A549 (cell line): ENCODE measurements at regions not wholly inside any gene's neighbourhood (a gene's known extent, or its start where the extent isn't known, plus 50 kb on each side); places are given as distances from the start of the nearest gene placed in this dataset.

ENCODE experiments used
- ATAC-seq, 2 experiments: fragments of 200-7000 bp in 1 of 2; fragments of >200 bp in 1 of 2; cut with Nextera tagmentation in 1 of 2; cut with Tn5 transposase in 1 of 2; 3 replicates each; pipeline versions ENCODE4 v1.8.0 to v1.9.1; 2018 to 2020; ENCODE audit warnings: mild to moderate bottlenecking in 1 of 2, moderate library complexity in 1 of 2
- CTCF ChIA-PET: fragments of 300-600 bp; sonication (Branson Sonifier 250); formaldehyde crosslinking; extraction: SDS; loops from one replicate; lab custom pipeline; 2021; ENCODE audit warnings: antibody characterized with exemption, inconsistent platforms; lab: Yijun Ruan, JAX
- POLR2A ChIA-PET: fragments of 350-600 bp; formaldehyde crosslinking; extraction: SDS; loops from one replicate; lab custom pipeline; 2021; ENCODE audit warnings: antibody characterized with exemption, inconsistent platforms; lab: Yijun Ruan, JAX
- DNase-seq, 2 experiments: peaks; one replicate each; pipeline versions ENCODE4 v3.0.0 to v3.0.0-alpha.2; 2011 to 2016; ENCODE audit warnings: low read depth in 1 of 2, low spot score in 1 of 2
- FAIRE-seq: peaks from 2 replicates; lab custom pipeline; 2011; peaks lifted over from hg19 to GRCh38; lab: Jason Lieb, UNC
- H3K27ac ChIP-seq, 2 experiments: fragments of >200 bp; sonication (Bioruptor Twin); formaldehyde crosslinking; 3 replicates each; pipeline ENCODE4 v1.5.1; 2016 to 2017
- H3K4me1 ChIP-seq: fragments of >200 bp; sonication (Bioruptor Twin); formaldehyde crosslinking; 3 replicates; pipeline ENCODE4 v1.6.1; 2016
- H3K4me2 ChIP-seq: fragments of >200 bp; sonication (Bioruptor Twin); formaldehyde crosslinking; 3 replicates; pipeline ENCODE4 v1.6.1; 2016
- H3K4me3 ChIP-seq: fragments of >200 bp; sonication (Bioruptor Twin); formaldehyde crosslinking; 3 replicates; pipeline ENCODE4 v1.5.1; 2016
- H3K9me3 ChIP-seq: fragments of >200 bp; sonication (Bioruptor Twin); formaldehyde crosslinking; 3 replicates; pipeline ENCODE4 v1.6.1; 2016
- CEBPB ChIP-seq, 2 experiments: fragments of >200 bp in 1 of 2; sonication (Bioruptor Twin) in 1 of 2; formaldehyde crosslinking in 1 of 2; IDR thresholded peaks; 2 replicates each; pipeline ENCODE4 v1.6.1; 2012 to 2016
- CHD2 ChIP-seq: fragments of 150-350 bp; IDR thresholded peaks from 2 replicates; pipeline ENCODE4 v1.6.1; 2014; ENCODE audit warnings: low read length; ENCODE audit not compliant: partially characterized antibody
- FOSB ChIP-seq: fragments of 250-450 bp; sonication (Bioruptor Pico); IDR thresholded peaks from 2 replicates; pipeline ENCODE4 v1.5.0; 2020; ENCODE audit warnings: mild to moderate bottlenecking, moderate library complexity
- FOSL2 ChIP-seq, 2 experiments: fragments of 450-650 bp in 1 of 2; fragments of >200 bp in 1 of 2; sonication (Bioruptor Twin) in 1 of 2; formaldehyde crosslinking; IDR thresholded peaks; 2 replicates each; pipeline versions ENCODE4 v1.5.0 to v1.6.1; 2016 to 2020; ENCODE audit warnings: mild to moderate bottlenecking in 1 of 2, moderate library complexity in 1 of 2
- GATA3 ChIP-seq: IDR thresholded peaks from 2 replicates; pipeline ENCODE4 v1.6.1; 2012; ENCODE audit warnings: borderline replicate concordance
- HOXB13 ChIP-seq: fragments of 250-450 bp; sonication (Bioruptor Pico); IDR thresholded peaks from 2 replicates; pipeline ENCODE4 v1.5.0; 2020; ENCODE audit warnings: low read depth, mild to moderate bottlenecking, moderate library complexity
- HOXB5 ChIP-seq: fragments of 250-450 bp; sonication (Bioruptor Pico); IDR thresholded peaks from 2 replicates; pipeline ENCODE4 v1.5.0; 2020; ENCODE audit warnings: mild to moderate bottlenecking, moderate library complexity
- JUN ChIP-seq, 2 experiments: fragments of >200 bp; sonication (Bioruptor Twin); formaldehyde crosslinking; IDR thresholded peaks; 2 replicates in 1 of 2; 3 replicates in 1 of 2; pipeline ENCODE4 v1.6.1; 2016 to 2017
- JUNB ChIP-seq: fragments of >200 bp; sonication (Bioruptor Twin); formaldehyde crosslinking; IDR thresholded peaks from 2 replicates; pipeline ENCODE4 v1.6.1; 2016
- KDM5A ChIP-seq: fragments of 200-600 bp; sonication (generic); IDR thresholded peaks from 2 replicates; pipeline ENCODE4 v1.6.1; 2016; ENCODE audit warnings: antibody characterized with exemption, mild to moderate bottlenecking
- MAFK ChIP-seq: fragments of 450-650 bp; IDR thresholded peaks from 2 replicates; pipeline ENCODE4 v1.6.1; 2014; ENCODE audit not compliant: partially characterized antibody
- POLR2A ChIP-seq: IDR thresholded peaks from 2 replicates; pipeline ENCODE4 v1.6.1; 2012; ENCODE audit warnings: mild to moderate bottlenecking, low read length
- POLR2AphosphoS2 ChIP-seq: conservative IDR thresholded peaks from 2 replicates; pipeline ENCODE4 v1.6.1; 2012; ENCODE audit warnings: low read length, improper control_type of control experiment, inconsistent platforms
- RARB ChIP-seq: fragments of 250-450 bp; sonication (Bioruptor Pico); IDR thresholded peaks from 2 replicates; pipeline ENCODE4 v1.8.0; 2021; ENCODE audit warnings: mild to moderate bottlenecking, moderate library complexity
- RCOR1 ChIP-seq: fragments of 150-350 bp; IDR thresholded peaks from 2 replicates; pipeline ENCODE4 v1.6.1; 2014; ENCODE audit warnings: antibody characterized with exemption, low read length, low read depth
- RFX5 ChIP-seq: fragments of 450-650 bp; IDR thresholded peaks from 2 replicates; pipeline ENCODE4 v1.7.1; 2014; ENCODE audit warnings: antibody characterized with exemption, mild to moderate bottlenecking, moderate library complexity
- RNF2 ChIP-seq: fragments of 200-600 bp; sonication (generic); IDR thresholded peaks from 2 replicates; pipeline ENCODE4 v1.6.1; 2016; ENCODE audit warnings: low read depth, mild to moderate bottlenecking, antibody characterized with exemption, moderate library complexity, borderline replicate concordance
- SMC3 ChIP-seq: fragments of >200 bp; sonication (Bioruptor Twin); formaldehyde crosslinking; IDR thresholded peaks from 3 replicates; pipeline ENCODE4 v1.6.1; 2018; ENCODE audit warnings: inconsistent platforms
- TP53 ChIP-seq: fragments of 250-450 bp; sonication (Bioruptor Pico); IDR thresholded peaks from 2 replicates; pipeline ENCODE4 v1.5.0; 2021; ENCODE audit warnings: mild to moderate bottlenecking, moderate library complexity
- ZFP36 ChIP-seq: fragments of 450-650 bp; IDR thresholded peaks from 2 replicates; pipeline ENCODE4 v1.6.1; 2014; ENCODE audit warnings: borderline replicate concordance; ENCODE audit not compliant: partially characterized antibody
- ZNF302 ChIP-seq: fragments of 250-450 bp; sonication (Bioruptor Pico); IDR thresholded peaks from 2 replicates; pipeline ENCODE4 v1.9.0; 2021; ENCODE audit warnings: inconsistent platforms, mild to moderate bottlenecking, moderate library complexity
- WGBS: methylation state at CpG from one replicate; pipeline ENCODE4 v1.1.6; 2017; ENCODE audit errors: missing lambda C conversion rate; 5-methylcytosine and 5-hydroxymethylcytosine counted together
- TF ChIP-seq, protein P1 (sequence below): fragments of >200 bp; sonication (Bioruptor Twin); formaldehyde crosslinking; IDR thresholded peaks from 3 replicates; pipeline ENCODE4 v1.5.1; 2016
- TF ChIP-seq, protein P2 (sequence below): IDR thresholded peaks from 2 replicates; pipeline ENCODE4 v1.6.1; 2012
- TF ChIP-seq, protein P3 (sequence below): fragments of 200-600 bp; sonication (generic); IDR thresholded peaks from 2 replicates; pipeline ENCODE4 v1.6.1; 2016; ENCODE audit warnings: antibody characterized with exemption, mild to moderate bottlenecking, moderate library complexity
- TF ChIP-seq, protein P4 (sequence below): fragments of >200 bp; sonication (Bioruptor Twin); formaldehyde crosslinking; IDR thresholded peaks from 3 replicates; pipeline ENCODE4 v1.6.1; 2016

DNA sequence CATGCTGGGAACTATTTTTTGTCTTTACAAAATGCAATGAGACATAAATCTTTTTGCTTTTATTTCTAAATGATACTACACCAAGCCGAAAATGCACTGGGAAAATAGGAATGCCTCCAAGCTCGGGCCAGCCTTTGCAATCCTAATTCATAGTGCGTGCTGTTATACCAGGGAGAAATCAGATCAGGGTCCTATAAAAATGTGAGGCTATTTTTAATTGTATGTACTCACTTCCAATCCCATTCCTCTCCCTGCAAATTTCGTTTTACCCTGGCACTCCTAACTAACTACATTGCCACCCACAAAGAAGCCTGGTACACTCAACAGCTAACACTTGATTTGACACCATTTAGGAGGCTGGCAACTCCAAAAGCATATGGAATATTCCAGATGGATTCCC is 350.6 kb upstream of the ZFP64 start:
- ChIA-PET CTCF (no interaction called here), POLR2A (no interaction called here)
- TF ChIP-seq, protein P1, sequence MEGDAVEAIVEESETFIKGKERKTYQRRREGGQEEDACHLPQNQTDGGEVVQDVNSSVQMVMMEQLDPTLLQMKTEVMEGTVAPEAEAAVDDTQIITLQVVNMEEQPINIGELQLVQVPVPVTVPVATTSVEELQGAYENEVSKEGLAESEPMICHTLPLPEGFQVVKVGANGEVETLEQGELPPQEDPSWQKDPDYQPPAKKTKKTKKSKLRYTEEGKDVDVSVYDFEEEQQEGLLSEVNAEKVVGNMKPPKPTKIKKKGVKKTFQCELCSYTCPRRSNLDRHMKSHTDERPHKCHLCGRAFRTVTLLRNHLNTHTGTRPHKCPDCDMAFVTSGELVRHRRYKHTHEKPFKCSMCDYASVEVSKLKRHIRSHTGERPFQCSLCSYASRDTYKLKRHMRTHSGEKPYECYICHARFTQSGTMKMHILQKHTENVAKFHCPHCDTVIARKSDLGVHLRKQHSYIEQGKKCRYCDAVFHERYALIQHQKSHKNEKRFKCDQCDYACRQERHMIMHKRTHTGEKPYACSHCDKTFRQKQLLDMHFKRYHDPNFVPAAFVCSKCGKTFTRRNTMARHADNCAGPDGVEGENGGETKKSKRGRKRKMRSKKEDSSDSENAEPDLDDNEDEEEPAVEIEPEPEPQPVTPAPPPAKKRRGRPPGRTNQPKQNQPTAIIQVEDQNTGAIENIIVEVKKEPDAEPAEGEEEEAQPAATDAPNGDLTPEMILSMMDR = no peak
- TF ChIP-seq JUNB = no peak
- TF ChIP-seq, protein P2, sequence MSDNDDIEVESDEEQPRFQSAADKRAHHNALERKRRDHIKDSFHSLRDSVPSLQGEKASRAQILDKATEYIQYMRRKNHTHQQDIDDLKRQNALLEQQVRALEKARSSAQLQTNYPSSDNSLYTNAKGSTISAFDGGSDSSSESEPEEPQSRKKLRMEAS = no peak
- no peak for TF ChIP-seq FOSL2 (IDR thresholded peaks at IDR 0.05)
- no peak for TF ChIP-seq FOSL2 (CRISPR knock-in tag; IDR thresholded peaks at IDR 0.05)
- TF ChIP-seq CEBPB (IDR thresholded peaks at IDR 0.05) = no peak
- no peak for TF ChIP-seq GATA3
- TF ChIP-seq POLR2AphosphoS2 = no peak
- TF ChIP-seq MAFK = no peak
- no peak for TF ChIP-seq RCOR1
- TF ChIP-seq, protein P3, sequence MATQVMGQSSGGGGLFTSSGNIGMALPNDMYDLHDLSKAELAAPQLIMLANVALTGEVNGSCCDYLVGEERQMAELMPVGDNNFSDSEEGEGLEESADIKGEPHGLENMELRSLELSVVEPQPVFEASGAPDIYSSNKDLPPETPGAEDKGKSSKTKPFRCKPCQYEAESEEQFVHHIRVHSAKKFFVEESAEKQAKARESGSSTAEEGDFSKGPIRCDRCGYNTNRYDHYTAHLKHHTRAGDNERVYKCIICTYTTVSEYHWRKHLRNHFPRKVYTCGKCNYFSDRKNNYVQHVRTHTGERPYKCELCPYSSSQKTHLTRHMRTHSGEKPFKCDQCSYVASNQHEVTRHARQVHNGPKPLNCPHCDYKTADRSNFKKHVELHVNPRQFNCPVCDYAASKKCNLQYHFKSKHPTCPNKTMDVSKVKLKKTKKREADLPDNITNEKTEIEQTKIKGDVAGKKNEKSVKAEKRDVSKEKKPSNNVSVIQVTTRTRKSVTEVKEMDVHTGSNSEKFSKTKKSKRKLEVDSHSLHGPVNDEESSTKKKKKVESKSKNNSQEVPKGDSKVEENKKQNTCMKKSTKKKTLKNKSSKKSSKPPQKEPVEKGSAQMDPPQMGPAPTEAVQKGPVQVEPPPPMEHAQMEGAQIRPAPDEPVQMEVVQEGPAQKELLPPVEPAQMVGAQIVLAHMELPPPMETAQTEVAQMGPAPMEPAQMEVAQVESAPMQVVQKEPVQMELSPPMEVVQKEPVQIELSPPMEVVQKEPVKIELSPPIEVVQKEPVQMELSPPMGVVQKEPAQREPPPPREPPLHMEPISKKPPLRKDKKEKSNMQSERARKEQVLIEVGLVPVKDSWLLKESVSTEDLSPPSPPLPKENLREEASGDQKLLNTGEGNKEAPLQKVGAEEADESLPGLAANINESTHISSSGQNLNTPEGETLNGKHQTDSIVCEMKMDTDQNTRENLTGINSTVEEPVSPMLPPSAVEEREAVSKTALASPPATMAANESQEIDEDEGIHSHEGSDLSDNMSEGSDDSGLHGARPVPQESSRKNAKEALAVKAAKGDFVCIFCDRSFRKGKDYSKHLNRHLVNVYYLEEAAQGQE = no peak
- no peak for TF ChIP-seq TP53
- TF ChIP-seq ZFP36 = no peak
- no peak for TF ChIP-seq HOXB5
- TF ChIP-seq FOSB = no peak
- no peak overlapping the region for H3K27ac ChIP-seq
- no peak overlapping the region for H3K4me2 ChIP-seq
- WGBS = 4% methylated on average over 4 of the region's 4 CpGs
- H3K4me1 ChIP-seq = no peaks in the 10 kb centered on the region
- ATAC-seq (no peak), FAIRE-seq (no peak), DNase-seq (no peak)
- no peak overlapping the region for H3K4me3 ChIP-seq
- no peaks in the 10 kb centered on the region for H3K9me3 ChIP-seq

DNA sequence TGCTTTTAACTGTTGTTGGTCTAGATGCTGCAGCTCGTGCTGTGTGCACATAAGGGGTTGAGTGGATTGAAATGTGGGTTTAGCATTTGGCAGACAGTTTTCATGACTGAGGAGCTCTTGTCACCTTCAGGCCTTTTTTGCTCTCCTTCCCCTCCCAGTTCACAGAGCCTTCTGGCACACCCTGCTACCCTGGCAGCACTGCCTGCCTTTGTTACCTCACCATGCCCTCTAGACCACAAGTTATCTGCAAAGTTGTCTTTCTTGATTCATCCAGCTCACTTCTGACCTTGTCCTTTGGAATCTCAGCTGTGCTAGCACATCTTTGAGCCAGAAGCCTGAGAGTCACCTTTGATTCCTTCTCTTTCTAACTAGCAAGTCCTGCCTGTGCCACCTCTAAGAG is 348.9 kb upstream of the ZFP64 start:
- no peaks in the 10 kb centered on the region for H3K4me1 ChIP-seq
- FAIRE-seq (no peak), DNase-seq (no peak), ATAC-seq (no peak)
- TF ChIP-seq HOXB13 (CRISPR knock-in tag) = no peak
- TF ChIP-seq KDM5A = no peak
- no peak for TF ChIP-seq CHD2
- no peak for TF ChIP-seq POLR2A
- no peak for TF ChIP-seq RFX5
- TF ChIP-seq SMC3 = no peak
- no peak for TF ChIP-seq MAFK
- TF ChIP-seq JUN (IDR thresholded peaks at IDR 0.05) = no peak
- 8% methylated on average over 1 of the region's 1 CpG for WGBS
- H3K27ac ChIP-seq = no peak overlapping the region
- no peaks in the 10 kb centered on the region for H3K9me3 ChIP-seq
- no peak overlapping the region for H3K4me3 ChIP-seq
- H3K4me2 ChIP-seq = no peak overlapping the region
- POLR2A ChIA-PET = no interaction called here
- CTCF ChIA-PET = no interaction called here

DNA sequence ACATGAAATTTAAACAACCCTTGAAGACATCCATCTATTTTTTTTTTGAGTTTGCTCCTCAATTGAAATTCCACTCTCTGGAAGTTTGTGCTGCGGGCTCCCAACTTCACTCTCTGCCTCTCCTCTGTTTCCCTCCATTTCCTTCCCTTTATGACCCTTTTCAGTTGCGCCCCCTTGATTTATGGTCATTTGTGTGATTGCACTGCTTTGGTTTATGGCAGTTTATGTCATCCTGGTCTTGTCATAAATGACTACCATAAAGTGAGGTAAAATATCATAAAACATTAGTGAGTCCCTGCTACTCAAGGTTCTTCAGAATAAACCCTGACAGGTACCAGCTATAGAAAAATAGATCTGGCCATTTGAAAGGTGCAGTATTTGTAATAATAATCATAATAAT is 348.3 kb upstream of the ZFP64 start:
- Histone ChIP-seq H3K9me3 (no peaks in the 10 kb centered on the region), H3K4me1 (no peaks in the 10 kb centered on the region), H3K4me2 (no peak overlapping the region), H3K4me3 (no peak overlapping the region), H3K27ac (no peak overlapping the region)
- TF ChIP-seq GATA3 (no peak), ZNF302 (CRISPR knock-in tag) (no peak), RARB (no peak), RNF2 (no peak), CHD2 (no peak)
- TF ChIP-seq, protein P4, sequence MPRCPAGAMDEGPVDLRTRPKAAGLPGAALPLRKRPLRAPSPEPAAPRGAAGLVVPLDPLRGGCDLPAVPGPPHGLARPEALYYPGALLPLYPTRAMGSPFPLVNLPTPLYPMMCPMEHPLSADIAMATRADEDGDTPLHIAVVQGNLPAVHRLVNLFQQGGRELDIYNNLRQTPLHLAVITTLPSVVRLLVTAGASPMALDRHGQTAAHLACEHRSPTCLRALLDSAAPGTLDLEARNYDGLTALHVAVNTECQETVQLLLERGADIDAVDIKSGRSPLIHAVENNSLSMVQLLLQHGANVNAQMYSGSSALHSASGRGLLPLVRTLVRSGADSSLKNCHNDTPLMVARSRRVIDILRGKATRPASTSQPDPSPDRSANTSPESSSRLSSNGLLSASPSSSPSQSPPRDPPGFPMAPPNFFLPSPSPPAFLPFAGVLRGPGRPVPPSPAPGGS = no peak
- DNase-seq (no peak), FAIRE-seq (no peak), ATAC-seq (no peak)
- ChIA-PET CTCF (no interaction called here), POLR2A (no interaction called here)
- 20% methylated on average over 2 of the region's 2 CpGs for WGBS
